CD4-positive, alpha-beta T cell treated with Interleukin-15 for 4 hours (primary cell): ENCODE measurements at regions not wholly inside any gene's neighbourhood (a gene's known extent, or its start where the extent isn't known, plus 50 kb on each side); places are given as distances from the start of the nearest gene placed in this dataset.
"Not testable (repeated sequence)": the region's sequence is repeated elsewhere in the genome, so short reads cannot be mapped to it uniquely, and the experiment has no call there.

ENCODE experiments used
- DNase-seq: peaks from one replicate; pipeline ENCODE4 v3.0.0-alpha.2; 2020; ENCODE audit warnings: low spot score

DNA sequence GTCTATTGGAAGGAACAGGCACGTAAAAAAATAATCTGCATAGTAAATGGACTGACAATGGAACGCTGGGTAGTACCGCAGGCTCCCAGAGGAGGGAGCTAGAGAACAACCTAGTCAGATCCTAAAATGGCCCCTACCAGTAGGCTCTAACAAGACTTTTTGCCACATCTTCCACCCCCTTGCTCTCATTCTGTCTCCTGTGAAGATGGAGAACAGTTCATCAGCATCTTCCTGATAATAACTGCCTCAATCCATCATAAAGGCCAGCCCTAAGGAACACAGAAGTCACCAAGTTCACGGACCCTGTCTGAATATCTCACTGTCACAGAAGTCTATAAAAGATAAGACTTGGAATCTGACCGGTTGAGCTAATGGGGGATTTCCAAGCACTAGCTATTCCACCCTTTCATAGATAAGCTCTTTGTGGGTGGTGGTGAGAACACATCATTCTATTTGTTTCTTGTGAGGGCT, 133.4 kb downstream of the SLC1A3 start:
- DNase-seq, result peak; percentile 61

DNA sequence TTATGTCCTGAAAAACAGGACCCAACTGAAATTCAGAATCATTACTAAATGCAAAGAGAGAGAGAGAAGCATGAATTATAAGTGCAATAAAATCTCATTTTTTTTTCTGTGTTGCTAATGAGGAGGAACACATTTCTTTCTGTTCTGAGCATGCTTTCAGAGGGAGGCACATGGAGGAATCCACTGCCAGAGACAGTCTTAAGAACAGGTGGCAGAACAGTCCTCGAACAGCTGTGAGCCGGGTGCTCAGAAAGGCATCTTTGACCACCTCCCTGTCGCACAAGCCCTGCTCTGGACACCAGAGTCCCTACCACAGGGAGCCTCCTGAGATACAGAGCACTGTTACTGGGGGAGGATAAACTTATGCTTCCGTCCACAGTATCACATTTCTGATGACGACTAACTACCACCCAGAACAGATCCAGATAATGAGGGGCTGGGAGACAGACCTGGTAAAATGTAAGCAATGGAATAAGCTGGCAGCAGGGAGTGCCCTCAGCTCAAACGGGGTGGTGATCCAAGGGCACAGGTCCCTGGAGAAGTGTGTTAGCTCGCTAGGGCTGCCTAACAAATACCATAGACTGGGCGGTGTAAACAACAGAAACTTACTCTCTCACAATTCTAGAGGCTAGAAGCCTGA, 134.0 kb downstream of the SLC1A3 start:
- DNase-seq, result no peak

GRCh38 chr5:36741128-36741527, 134.7 kb downstream of the SLC1A3 start:
- DNase-seq, result no peak

GRCh38 chr5:36743891-36744772, 132.4 kb upstream of the NIPBL start:
- no peak for DNase-seq

DNA sequence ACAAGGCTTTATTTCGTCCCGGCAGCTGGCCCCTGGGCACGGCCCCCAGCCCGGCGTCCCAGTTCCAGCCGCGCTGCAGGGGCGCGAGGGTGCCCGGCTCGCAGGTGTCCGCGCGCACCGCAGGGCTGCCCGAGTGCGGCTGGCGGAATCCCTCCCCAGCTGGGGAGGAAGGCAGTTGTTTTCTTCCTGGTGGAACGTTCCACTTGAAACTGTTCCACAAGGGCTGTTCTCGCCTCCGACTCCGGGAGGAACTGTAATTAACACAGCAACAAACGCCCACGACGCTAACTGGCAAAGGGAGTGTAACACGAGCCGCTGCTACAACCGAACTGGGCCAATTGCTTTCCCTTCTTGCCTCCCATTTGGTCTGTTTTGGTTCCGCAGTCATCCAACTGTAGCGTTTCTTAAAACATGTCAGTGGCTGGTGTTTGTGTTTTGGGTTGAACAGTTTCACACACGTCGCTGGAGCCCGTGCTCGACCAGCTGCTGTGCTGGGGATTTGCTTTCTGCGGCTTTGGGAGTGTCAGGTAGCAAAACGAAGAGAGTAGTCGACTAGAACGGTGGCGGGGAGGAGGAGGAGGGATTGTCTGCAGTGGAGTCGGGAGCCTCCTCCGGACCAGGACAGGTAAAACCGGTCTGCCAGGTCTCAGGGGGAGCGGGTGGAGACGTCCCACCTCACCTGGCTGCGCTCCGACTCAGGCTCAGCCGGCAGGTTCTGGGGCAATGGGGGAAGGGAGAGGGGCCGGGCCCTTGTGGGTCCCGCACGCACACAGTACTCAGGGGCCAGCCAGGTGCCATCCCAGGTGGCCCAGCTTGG, 131.6 kb upstream of the NIPBL start:
- DNase-seq, result no peak

GRCh38 chr5:36747794-36748193, 128.8 kb upstream of the NIPBL start:
- not testable (repeated sequence) for DNase-seq

- DNase-seq, result no peak
Observed at GRCh38 chr5:36751886-36752285, 124.7 kb upstream of the NIPBL start.

GRCh38 chr5:36755342-36755741, 121.2 kb upstream of the NIPBL start:
- DNase-seq, result no peak

GRCh38 chr5:36755920-36756488, 120.6 kb upstream of the NIPBL start:
- DNase-seq, result no peak

GRCh38 chr5:36756848-36757247, 119.7 kb upstream of the NIPBL start:
- DNase-seq, result no peak

DNA sequence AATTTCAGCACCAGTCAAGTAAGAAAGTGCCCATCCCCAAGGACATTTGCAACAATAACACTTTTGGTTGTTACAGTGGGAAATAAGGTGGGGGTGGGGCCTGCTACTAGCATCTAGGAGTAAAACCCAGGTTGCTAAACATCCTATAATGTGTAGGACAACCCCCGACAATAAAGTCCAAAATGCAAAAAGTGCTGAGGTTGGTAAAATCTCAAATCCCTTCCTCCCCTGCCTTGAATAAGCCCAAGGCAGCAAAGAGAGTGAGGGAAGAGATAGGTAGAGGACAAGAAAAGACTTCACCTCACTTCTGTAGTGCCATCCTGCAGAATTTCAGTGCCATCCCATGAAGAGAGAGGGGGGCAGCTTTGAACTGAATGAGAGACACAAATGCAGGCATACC, 117.5 kb upstream of the NIPBL start:
- DNase-seq, result no peak

- DNase-seq, result no peak
Observed at GRCh38 chr5:36763454-36763853, 113.1 kb upstream of the NIPBL start.

- no peak for DNase-seq
Observed at GRCh38 chr5:36765876-36766275, 110.7 kb upstream of the NIPBL start.

DNA sequence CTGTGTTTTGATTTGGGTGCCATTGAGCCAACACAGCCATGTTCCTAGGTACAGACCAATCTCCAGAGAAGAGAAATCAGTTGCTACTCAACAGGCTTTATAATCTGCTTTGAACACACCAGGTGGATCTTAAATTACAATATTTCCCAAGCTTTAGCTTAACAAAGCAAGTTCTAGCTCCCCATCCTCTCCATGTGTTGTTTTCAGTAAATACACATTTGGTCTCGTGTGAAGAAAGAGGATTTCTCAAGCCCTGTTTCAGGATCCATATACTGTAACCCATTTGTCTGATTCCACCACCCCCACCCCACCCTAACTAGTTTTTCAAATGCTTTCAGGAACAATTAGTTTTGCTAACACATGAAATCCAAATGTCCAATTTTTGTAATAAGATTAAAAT, 109.6 kb upstream of the NIPBL start:
- DNase-seq, result no peak

DNA sequence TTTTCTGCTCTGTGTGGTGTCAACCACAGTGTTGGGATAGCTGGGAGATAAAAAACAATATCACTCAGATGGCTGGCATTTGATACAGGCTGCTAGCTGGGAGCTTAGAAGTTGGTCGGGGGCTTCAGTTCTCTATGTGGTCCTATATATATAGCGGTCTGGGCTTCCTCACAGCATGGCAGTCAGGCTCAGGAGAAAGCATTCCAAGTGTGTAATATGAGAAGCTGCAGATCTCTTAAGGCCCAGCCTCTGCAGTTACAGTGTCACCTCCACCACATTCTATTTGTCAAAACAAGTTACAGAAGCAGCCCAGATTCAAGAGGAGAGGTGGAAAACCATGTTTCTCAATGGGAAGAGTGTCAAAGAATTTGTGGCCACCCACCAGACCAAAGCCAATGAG, 108.1 kb upstream of the NIPBL start:
- no peak for DNase-seq

DNA sequence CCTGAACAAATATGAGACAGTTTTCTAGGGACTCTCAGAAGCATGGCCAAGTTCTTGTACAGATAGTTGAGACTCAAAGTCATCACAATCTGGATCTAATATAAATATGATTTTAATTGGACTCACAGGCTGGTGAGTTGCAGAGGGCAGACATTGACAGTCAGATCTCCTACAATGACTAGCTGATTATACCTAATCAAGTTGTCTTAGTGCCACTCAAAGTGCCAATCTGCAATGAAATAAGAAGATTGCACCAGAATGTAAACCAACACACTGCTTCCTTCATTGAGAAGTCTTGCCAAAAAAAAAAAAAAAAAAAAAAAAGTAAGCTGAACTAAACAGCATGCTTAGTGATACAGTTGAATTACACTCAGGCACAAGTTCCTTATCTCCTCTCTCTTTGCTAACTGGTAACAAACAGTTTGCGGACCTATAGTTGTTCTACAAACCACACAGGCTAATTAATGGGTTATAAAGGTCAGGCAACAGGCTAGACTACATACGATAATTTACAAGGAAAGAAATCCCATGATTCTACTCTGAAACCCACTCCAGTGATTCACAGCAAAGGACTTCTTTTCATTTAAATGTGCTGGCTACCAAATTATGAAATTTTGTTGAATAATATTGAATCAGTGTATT, 107.3 kb upstream of the NIPBL start:
- DNase-seq, result no peak

DNA sequence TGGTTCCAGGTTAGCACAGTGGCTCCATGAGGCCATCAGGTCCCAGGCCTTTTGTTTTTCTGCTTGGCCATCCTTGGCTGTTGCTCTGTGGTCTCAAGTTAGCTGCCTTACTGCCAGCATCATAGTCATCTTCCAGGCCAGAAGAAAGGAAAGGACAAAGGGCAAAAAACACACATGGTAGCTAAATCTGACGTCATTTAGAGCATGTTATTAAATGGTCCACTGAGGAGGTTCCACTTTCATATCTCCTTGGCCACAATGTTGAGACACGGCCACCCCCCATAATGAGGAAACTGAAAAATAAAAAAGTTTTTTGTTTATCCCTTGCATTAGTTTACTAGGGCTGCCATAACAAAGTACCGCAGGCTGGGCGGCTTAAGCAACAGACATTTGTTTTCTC, 106.4 kb upstream of the NIPBL start:
- DNase-seq, result no peak

DNA sequence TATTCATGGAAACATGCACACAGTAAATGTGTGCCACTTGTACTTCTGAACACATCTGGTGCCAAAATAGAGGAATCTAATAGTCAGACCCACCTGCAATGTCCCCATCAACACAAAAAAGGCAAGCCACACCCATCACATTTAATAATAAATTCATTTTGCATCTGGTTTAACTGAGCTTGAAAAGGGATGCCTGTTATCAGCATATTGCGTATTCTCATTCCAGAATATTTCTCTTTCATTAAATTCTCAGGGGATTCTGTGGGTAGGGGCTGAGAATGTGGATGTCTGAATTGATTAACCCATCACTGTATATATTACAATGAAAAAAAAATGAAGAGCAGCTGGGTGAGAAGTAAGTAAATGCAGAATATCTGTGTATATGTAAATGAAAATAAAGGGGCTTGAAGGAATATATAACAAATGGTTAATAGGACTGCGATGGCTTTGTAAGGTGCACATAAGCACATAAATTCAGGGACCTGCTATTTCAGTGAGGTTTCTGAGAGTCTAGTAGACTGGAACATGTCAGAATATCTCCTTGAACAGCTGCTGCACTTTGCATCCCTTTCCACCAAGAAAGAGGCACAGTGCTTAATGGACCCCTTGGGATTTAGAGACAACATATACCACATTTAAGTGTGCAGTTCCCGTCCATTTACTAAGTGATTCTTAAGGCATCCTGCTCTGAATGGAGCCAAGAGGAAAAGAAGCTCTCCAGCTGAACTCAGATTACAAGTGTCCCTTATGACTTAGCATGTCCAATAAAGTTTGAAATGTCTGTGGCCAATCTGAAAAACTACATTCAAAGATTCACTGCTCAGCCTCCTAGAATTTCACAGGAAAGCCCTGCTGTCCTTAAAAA, 104.1 kb upstream of the NIPBL start:
- no peak for DNase-seq

DNA sequence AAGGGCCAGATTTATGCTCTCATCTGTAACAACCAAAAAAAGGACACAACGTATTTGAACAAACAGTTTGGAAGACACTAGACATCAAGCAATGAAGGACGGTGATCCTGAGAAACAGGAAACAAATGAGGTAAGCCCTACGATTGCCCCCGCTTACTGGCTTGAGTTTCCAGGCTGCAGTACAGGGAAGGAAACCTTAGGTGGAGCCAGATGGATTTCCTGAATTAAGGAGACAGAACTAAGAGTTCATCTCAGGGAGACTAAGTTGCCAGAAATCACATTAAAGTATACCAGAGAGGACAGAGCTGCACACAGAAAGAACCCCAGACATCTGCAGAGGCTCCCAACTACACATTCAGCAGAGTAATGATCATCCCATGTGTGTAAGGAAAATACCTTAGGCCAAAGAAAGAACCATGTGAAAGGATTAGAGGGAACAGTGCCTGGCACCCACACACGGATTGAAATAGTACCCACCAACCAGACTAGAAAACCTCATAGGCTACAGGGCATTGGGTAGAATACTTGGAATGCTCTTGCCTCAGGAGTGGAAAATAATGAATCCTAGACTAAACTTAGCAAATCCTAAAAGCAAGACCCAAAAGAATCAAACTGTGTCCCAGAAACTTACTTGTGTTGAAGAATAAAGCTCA, 99.3 kb upstream of the NIPBL start:
- DNase-seq, result no peak

DNA sequence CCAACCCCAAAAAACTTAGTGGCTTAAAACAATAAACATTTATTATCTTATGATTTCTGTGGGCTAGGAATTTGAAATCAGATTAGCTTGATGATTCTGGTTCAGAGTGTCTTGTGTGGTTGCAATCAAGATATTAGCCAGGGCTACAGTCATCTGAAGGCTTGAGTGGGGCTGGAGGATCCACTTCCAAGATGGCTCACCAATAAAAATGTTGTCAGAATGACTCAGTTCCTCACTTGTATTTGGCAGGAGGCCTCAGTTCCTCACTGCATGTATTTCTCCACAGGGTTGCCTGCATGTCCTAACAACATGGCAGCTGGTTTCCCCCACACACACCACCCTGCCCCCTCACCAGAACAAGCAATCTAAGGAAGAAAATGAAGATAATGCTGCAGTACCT, 98.2 kb upstream of the NIPBL start:
- no peak for DNase-seq
